Medulla oblongata (tissue), 1 donor: ENCODE measurements at regions not wholly inside any gene's neighbourhood (a gene's known extent, or its start where the extent isn't known, plus 50 kb on each side); places are given as distances from the start of the nearest gene placed in this dataset.
A peak's percentile ranks its signal among the peaks of the same experiment; 100 is the strongest.

ENCODE experiments used
- DNase-seq: peaks from one replicate; pipeline ENCODE4 v3.0.0-alpha.2; 2015; ENCODE audit errors: extremely low spot score

GRCh38 chr6:100179576-100179975, 185.6 kb upstream of the MCHR2 start:
- no peak for DNase-seq

- no peak for DNase-seq
Observed at GRCh38 chr6:100177956-100178355, 183.9 kb upstream of the MCHR2 start.

GRCh38 chr6:100176951-100177710, 183.1 kb upstream of the MCHR2 start:
- DNase-seq = no peak

GRCh38 chr6:100176311-100176950, 182.4 kb upstream of the MCHR2 start:
- peak; percentile 33 for DNase-seq

- DNase-seq = peak; percentile 9
Observed at GRCh38 chr6:100175814-100176310, 181.8 kb upstream of the MCHR2 start.

- no peak for DNase-seq
Observed at GRCh38 chr6:100173211-100173610, 179.2 kb upstream of the MCHR2 start.

- DNase-seq = no peak
Observed at GRCh38 chr6:100172322-100172713, 178.3 kb upstream of the MCHR2 start.

- DNase-seq = no peak
Observed at GRCh38 chr6:100171533-100172321, 177.7 kb upstream of the MCHR2 start.

- no peak for DNase-seq
Observed at GRCh38 chr6:100168148-100168547, 174.1 kb upstream of the MCHR2 start.

GRCh38 chr6:100167585-100167984, 173.6 kb upstream of the MCHR2 start:
- DNase-seq = no peak

- DNase-seq = no peak
Observed at GRCh38 chr6:100166956-100167355, 172.9 kb upstream of the MCHR2 start.

- DNase-seq = no peak
Observed at GRCh38 chr6:100165442-100165841, 171.4 kb upstream of the MCHR2 start.

GRCh38 chr6:100163035-100163434, 169.0 kb upstream of the MCHR2 start:
- no peak for DNase-seq

GRCh38 chr6:100161782-100162365, 167.9 kb upstream of the MCHR2 start:
- DNase-seq = no peak

GRCh38 chr6:100160930-100161329, 166.9 kb upstream of the MCHR2 start:
- DNase-seq = no peak

- no peak for DNase-seq
Observed at GRCh38 chr6:100155141-100155540, 161.1 kb upstream of the MCHR2 start.

GRCh38 chr6:100153636-100154275, 159.7 kb upstream of the MCHR2 start:
- no peak for DNase-seq

GRCh38 chr6:100152201-100152600, 158.2 kb upstream of the MCHR2 start:
- no peak for DNase-seq

GRCh38 chr6:100144991-100145390, 151.0 kb upstream of the MCHR2 start:
- DNase-seq = no peak

GRCh38 chr6:100138346-100139022, 144.5 kb upstream of the MCHR2 start:
- DNase-seq = no peak

- DNase-seq = no peak
Observed at GRCh38 chr6:100137759-100138158, 143.7 kb upstream of the MCHR2 start.
